NCI-H1417 treated with DMSO at 0.1 percent for 48 hours (cell line): ENCODE measurements at regions not wholly inside any gene's neighbourhood (a gene's known extent, or its start where the extent isn't known, plus 50 kb on each side); places are given as distances from the start of the nearest gene placed in this dataset.
A peak's percentile ranks its signal among the peaks of the same experiment; 100 is the strongest.

Source experiments
- DNase-seq: peaks from one replicate; lab custom pipeline; 2025; lab: John Stamatoyannopoulos, UW

GRCh38 chr10:4662576-4663161, 163.3 kb upstream of the AKR1E2 start:
- no peak for DNase-seq

GRCh38 chr10:4661511-4662255, 164.3 kb upstream of the AKR1E2 start:
- DNase-seq, result no peak

GRCh38 chr10:4658777-4659176, 167.2 kb upstream of the AKR1E2 start:
- DNase-seq, result no peak

GRCh38 chr10:4656576-4657194, 169.3 kb upstream of the AKR1E2 start:
- DNase-seq, result peak; percentile 3

- DNase-seq, result no peak
Measured at GRCh38 chr10:4655879-4656278, 170.1 kb upstream of the AKR1E2 start.

DNA sequence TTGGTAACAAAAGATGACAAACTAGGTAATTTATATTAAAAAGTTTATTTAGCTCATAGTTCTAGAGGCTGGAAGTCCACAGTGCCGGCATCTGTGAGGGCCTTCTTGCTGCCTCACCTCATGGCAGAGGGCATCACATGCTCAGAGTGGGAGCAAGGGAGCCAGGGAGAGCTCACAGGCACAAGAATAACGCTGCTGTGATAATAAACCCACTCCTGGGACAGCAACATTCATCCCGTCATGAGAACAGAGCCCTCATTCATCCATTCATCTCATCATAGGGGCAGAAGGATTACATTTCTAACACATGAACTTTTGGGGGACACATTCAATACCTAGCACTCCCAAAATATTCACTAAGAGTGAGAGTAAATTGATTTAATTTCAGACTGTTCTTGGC, 170.6 kb upstream of the AKR1E2 start:
- no peak for DNase-seq

GRCh38 chr10:4654496-4654895, 171.5 kb upstream of the AKR1E2 start:
- DNase-seq, result no peak

- DNase-seq, result peak; percentile 3
Measured at GRCh38 chr10:4653160-4653559, 172.8 kb upstream of the AKR1E2 start.

DNA sequence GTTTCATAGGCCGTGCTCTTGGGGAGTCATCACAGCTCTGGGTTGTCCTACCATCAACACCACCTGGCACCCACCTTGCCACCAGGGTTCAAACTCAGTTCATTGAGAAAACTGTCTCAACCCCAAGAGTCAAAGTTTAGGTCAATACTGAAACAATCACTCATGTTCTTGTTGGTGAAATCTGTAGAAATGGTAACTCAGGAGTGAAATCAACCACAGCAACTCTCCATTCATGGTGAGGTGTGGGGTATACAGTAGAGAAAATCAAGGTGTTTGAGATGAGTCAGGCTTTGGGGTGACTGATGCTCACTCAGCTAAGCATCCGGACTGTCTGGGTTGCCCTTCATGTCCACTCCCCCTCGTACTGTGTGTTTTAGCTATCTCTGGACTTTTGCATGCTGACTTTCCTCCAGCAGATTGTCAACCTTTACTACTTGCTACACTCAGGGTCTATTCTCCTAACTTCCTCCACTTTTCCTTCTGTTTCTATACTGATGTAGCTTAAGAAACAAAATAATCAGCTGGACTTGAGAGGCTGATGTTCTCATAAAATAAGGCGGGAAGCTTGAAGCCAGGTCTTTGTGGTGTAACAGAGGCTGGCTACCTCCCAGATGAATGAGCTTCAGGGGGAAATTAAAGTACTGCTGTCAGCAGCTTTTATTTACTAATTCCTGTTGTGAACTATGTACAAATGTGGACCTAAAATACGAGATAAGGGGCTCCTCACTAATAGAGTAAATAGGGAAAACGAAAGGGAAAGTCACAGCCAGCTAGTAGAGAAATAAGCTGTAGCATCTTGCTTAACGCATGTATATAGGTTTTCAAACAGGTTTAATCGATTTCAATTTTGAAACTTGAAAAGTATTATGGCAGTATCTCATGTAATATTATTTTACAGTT, 173.6 kb upstream of the AKR1E2 start:
- no peak for DNase-seq

- peak; percentile 52 for DNase-seq
Measured at GRCh38 chr10:4651404-4652037, 174.5 kb upstream of the AKR1E2 start.

GRCh38 chr10:4650582-4650981, 175.4 kb upstream of the AKR1E2 start:
- DNase-seq, result no peak

DNA sequence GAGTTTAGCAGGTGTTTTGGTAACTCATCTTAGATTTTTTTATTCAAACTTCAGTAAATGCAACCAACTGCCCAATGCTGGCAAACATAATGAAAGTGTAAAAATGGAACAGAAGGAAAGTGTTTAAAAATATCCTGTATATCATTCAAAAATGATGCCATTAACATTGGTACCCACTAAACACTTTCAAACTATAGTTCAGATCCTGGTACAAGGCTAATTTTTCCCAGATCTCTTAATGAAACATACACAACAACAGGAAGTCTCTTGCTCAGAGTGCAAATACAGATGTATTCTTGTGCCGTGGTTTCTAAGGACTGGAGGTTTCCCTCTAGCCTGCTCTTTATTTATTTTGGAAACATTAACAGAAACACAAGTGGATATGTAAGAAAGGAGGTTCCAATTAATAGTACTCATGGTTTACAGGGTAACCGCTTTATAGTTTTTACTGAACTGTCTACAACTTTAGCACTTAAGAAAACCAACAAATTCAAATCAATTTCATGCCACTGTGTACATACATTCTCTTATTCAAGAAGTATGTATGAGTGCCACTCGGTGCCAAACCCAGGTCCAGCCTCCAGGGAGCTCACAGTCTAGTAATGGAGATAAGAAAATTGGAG, 176.0 kb upstream of the AKR1E2 start:
- DNase-seq, result no peak

DNA sequence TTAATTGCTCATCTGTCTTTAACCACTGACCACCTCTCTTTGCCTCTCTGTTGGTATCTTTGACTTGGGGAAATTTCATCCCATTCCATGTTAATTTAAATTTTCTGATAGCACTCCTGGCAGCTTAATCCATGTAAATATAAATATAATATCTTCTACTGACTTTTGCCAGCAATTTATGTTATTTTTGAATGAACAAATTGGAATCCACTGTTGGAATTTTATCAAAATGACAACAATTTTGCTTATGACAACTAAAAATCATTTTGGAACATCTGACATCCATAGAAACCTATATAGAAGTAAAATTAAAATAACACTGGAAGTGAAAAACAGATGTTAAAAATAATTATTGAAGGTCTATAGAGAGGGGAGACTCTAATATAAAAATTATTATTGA, 176.5 kb upstream of the AKR1E2 start:
- DNase-seq, result no peak

DNA sequence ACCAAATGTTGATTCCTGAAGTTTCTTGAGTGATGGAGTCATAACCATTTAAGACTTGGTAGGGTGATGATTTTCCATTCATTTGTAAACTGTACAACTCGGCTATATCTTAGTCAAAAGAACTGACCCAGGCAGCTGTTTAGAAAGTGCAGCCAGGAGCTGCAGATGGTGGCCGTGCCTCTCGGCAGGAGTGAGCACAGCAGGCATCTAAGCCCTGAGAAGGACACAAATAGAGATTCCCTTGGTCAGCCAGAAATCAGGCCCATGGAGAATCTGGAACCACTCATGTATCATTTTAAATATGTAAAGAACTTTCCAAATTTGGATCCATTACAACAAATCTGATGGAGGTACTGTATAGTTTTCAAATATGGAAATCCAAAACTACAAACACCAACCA, 177.0 kb upstream of the AKR1E2 start:
- DNase-seq, result no peak

- DNase-seq, result no peak
Measured at GRCh38 chr10:4647109-4647785, 178.8 kb upstream of the AKR1E2 start.

GRCh38 chr10:4646547-4646946, 179.5 kb upstream of the AKR1E2 start:
- DNase-seq, result no peak

GRCh38 chr10:4645836-4646235, 180.2 kb upstream of the AKR1E2 start:
- no peak for DNase-seq

DNA sequence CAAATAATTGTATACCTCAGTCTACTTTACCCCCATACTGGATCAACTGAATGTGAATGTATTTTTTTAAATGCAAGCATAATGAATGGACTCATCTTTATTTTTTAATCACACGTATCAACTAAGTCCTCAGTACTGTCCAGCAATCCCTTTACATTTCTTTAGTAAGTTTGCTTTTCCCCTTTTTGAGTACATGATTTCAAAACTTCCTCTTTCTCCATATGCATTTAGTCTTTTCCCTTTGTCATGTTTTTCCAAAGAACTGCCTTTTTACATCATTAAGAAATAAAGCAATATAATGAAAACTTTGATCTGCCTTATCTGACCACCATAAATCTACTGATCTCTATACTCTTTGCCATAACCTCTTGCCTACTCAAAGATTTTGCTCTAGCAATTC, 182.5 kb upstream of the AKR1E2 start:
- DNase-seq, result no peak

DNA sequence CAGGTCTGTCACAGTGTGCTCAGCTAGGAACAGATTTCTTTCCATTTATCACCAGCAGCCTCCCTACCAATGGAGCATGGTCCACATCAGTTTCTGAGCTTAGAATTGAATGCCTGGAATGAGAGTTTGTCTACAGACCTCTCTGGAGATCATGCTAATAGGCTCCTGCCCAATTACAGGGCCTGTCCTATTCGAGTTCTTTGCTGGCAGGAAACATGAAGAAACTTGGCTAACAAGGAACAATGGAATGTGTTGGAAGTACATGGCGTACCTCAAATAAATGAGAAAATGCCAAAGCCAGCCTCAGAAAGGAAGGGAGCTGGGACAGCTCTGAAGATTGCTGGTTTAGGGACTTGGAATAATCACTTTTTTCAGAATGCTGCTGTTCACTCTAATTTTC, 186.0 kb upstream of the AKR1E2 start:
- DNase-seq, result no peak

DNA sequence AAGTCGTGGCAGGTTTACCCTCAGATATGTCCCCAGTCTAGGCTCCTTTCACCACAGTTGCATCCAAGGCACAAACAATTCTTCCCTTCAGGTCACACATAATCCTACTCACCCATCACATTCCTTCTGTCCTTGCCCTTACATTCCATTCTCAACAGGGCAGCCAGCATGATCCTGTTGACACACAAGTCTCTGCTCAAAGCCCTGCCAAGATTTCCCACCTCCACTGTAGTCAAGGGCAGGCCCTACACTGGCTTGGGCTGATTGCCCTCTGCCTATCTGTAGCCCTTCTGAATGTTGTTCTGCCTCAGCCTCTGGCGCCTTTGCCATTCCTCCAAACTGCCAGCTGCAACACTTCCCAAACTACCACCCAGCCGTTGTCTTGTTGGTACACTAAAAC, 187.9 kb upstream of the AKR1E2 start:
- DNase-seq, result no peak

GRCh38 chr10:4637657-4638056, 188.3 kb upstream of the AKR1E2 start:
- DNase-seq, result no peak
